GM13977 (cell line): ENCODE measurements at regions not wholly inside any gene's neighbourhood (a gene's known extent, or its start where the extent isn't known, plus 50 kb on each side); places are given as distances from the start of the nearest gene placed in this dataset.

Experiments
- DNase-seq: peaks from one replicate; pipeline ENCODE4 v3.0.0; 2012; ENCODE audit warnings: low spot score
- CTCF ChIP-seq: IDR thresholded peaks from 2 replicates; pipeline ENCODE4 v1.5.1; 2012; ENCODE audit warnings: mild to moderate bottlenecking, control low read depth; ENCODE audit not compliant: insufficient read depth; ENCODE audit errors: extremely low read depth, missing control alignments
- in situ Hi-C: fragments of 300-500 bp; cut with MboI; formaldehyde crosslinking; loops from one replicate; pipeline ENCODE4 v1.12.0; 2022; ENCODE audit warnings: low sequenced_read_pairs, low pct_unique_long_range_greater_than_20kb, mixed read lengths, inconsistent platforms; ENCODE audit not compliant: unreplicated experiment

GRCh38 chr9:23596913-23597634 is 229.0 kb downstream of the ELAVL2 start:
- in situ Hi-C loops, result no loop called here
- no peak for TF ChIP-seq CTCF

GRCh38 chr9:23598994-23599393 is 227.0 kb downstream of the ELAVL2 start:
- in situ Hi-C loops, result no loop called here
- no peak for DNase-seq
- TF ChIP-seq CTCF, result no peak

More at GRCh38 chr9:23596913-23597634, 229.0 kb downstream of the ELAVL2 start:
- no peak for DNase-seq

GRCh38 chr9:23603311-23603710 is 222.7 kb downstream of the ELAVL2 start:
- in situ Hi-C loops, result no loop called here
- no peak for TF ChIP-seq CTCF
- DNase-seq, result no peak

DNA sequence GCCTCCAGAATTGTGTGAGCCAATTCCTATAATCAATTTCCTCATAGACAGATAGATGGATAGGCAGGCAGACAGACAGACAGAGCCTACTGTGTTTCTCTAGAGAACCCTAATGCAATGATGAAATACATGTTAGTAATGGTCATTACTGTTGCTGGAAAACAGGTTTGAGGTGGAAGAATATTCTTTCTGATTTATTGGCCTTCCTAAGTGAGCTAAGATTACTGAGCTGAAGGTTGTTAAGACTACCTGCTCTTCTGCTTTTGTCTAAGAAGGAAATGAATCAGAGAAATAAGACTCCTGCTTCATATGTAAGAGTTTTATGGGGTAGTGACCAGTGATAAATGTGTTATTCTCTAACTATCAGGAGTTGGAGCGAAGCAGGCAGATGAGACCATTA is 219.9 kb downstream of the ELAVL2 start:
- no peak for TF ChIP-seq CTCF
- in situ Hi-C loops, result no loop called here

GRCh38 chr9:23608456-23608855 is 217.6 kb downstream of the ELAVL2 start:
- no peak for TF ChIP-seq CTCF
- DNase-seq, result no peak
- in situ Hi-C loops, result no loop called here

More for the DNA sequence above, 219.9 kb downstream of the ELAVL2 start:
- DNase-seq, result no peak

- in situ Hi-C loops, result no loop called here
- TF ChIP-seq CTCF, result no peak
- no peak for DNase-seq
Measured at GRCh38 chr9:23611869-23612268, 214.2 kb downstream of the ELAVL2 start.
